ENCODE measurements at regions not wholly inside any gene's neighbourhood (a gene's known extent, or its start where the extent isn't known, plus 50 kb on each side); places are given as distances from the start of the nearest gene placed in this dataset.

DNA sequence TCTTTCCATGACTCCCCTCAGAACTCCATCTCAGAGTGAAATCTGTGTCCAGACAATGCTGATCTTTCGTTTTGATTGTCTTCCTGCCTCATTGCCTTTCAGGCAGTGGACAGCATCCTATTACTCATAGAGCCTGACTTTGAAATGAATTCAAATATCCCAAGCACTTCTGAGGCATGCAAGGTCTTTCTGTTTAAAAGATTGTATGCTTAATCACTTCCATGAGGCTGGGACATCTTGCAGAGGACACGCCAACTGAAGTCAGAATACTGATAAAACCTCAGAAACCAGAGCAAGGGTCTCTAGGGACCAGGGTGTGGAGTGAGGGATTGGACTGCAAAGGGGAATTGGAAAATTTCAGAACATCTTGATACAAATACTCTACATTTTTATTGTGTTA is 836.5 kb upstream of the ID2 start:
- Histone ChIP-seq H3K36me3 (ENCODE audit: control insufficient read depth, low read length) (no peaks in the 10 kb centered on the region), H3K9me3 (ENCODE audit: control insufficient read depth, insufficient read depth, low read length) (peaks cover 6% of the 10 kb centered on the region; the same call in 1 of the 2 replicates), H3K4me3 (ENCODE audit: low read length) (no peak overlapping the region), H3K4me1 (ENCODE audit: control insufficient read depth, low read length) (peaks cover 3% of the 10 kb centered on the region; the same call in 1 of the 2 replicates), H3K79me2 (ENCODE audit: control insufficient read depth, low read length) (no peaks in the 10 kb centered on the region), H3F3A (ENCODE audit: control insufficient read depth, insufficient read depth) (no peaks in the 10 kb centered on the region), H4K20me1 (ENCODE audit: control insufficient read depth, insufficient read depth, low read depth, low read length) (no peaks in the 10 kb centered on the region), H3K4me2 (ENCODE audit: low read length) (no peak overlapping the region), H3K27me3 (ENCODE audit: control insufficient read depth, low read length) (no peaks in the 10 kb centered on the region), H3K27ac (ENCODE audit: low read depth, low read length) (no peak overlapping the region), H3K9me2 (replicated peaks; ENCODE audit: control insufficient read depth, low read length) (no peaks in the 10 kb centered on the region)
- no peak for TF ChIP-seq EZH2phosphoT487 (IDR thresholded peaks at IDR 0.05; ENCODE audit: borderline replicate concordance, low read length)
- TF ChIP-seq, protein P1, sequence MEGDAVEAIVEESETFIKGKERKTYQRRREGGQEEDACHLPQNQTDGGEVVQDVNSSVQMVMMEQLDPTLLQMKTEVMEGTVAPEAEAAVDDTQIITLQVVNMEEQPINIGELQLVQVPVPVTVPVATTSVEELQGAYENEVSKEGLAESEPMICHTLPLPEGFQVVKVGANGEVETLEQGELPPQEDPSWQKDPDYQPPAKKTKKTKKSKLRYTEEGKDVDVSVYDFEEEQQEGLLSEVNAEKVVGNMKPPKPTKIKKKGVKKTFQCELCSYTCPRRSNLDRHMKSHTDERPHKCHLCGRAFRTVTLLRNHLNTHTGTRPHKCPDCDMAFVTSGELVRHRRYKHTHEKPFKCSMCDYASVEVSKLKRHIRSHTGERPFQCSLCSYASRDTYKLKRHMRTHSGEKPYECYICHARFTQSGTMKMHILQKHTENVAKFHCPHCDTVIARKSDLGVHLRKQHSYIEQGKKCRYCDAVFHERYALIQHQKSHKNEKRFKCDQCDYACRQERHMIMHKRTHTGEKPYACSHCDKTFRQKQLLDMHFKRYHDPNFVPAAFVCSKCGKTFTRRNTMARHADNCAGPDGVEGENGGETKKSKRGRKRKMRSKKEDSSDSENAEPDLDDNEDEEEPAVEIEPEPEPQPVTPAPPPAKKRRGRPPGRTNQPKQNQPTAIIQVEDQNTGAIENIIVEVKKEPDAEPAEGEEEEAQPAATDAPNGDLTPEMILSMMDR (IDR thresholded peaks at IDR 0.05; ENCODE audit: low read depth, low read length, poor library complexity, severe bottlenecking): no peak

DNA sequence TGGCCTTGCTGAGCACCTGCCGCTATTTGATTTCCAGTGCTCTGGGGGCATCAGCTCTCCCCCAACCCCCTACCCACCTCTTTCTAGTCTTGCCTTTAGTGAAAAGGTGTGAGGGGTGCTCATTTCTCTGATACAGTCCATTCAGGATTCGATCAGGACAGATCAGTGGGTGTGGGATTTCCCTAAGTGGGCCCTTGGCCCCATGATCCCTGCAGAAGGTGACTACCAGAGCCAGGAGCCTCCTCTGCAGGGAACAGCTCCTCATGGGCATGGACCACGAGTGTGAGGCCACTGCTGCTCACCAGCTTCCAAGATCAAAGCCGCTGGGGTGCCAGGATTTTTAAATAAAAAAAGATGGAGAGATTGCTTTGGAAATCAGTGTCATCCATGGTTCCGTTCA is 835.2 kb upstream of the ID2 start:
- Histone ChIP-seq H3K27me3 (ENCODE audit: control insufficient read depth, low read length) (no peaks in the 10 kb centered on the region), H3K36me3 (ENCODE audit: control insufficient read depth, low read length) (no peaks in the 10 kb centered on the region), H3K4me1 (ENCODE audit: control insufficient read depth, low read length) (peaks cover 3% of the 10 kb centered on the region; the same call in 1 of the 2 replicates), H3K9me3 (ENCODE audit: control insufficient read depth, insufficient read depth, low read length) (no peaks in the 10 kb centered on the region; the same call in 1 of the 2 replicates), H3K4me3 (ENCODE audit: low read length) (no peak overlapping the region), H4K20me1 (ENCODE audit: control insufficient read depth, insufficient read depth, low read depth, low read length) (no peaks in the 10 kb centered on the region), H3K9me2 (replicated peaks; ENCODE audit: control insufficient read depth, low read length) (no peaks in the 10 kb centered on the region), H3K79me2 (ENCODE audit: control insufficient read depth, low read length) (no peaks in the 10 kb centered on the region), H3K4me2 (ENCODE audit: low read length) (no peak overlapping the region), H3F3A (ENCODE audit: control insufficient read depth, insufficient read depth) (no peaks in the 10 kb centered on the region), H3K27ac (ENCODE audit: low read depth, low read length) (no peak overlapping the region)
- no peak for TF ChIP-seq EZH2phosphoT487 (IDR thresholded peaks at IDR 0.05; ENCODE audit: borderline replicate concordance, low read length)
- TF ChIP-seq, protein P1 (IDR thresholded peaks at IDR 0.05; ENCODE audit: low read depth, low read length, poor library complexity, severe bottlenecking): no peak

DNA sequence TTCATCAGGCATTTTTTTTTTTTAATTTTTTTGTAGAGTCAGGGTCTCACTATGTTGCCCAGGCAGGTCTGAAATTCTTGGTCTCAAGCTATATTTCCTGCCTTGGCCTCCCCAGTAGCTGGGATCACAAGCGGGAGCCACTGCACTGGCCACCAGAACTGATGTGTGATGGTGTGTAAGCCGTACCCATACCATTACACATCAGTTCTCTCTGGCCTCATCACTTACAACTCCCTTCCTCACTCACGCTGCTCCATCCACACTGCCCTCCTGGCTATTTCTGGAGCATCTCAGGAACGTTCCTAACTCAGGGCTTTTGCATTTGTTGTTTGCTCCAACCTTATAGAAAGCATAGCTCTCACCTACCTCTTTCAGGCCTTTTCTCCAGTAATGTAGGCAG is 834.5 kb upstream of the ID2 start:
- H3K36me3 ChIP-seq (ENCODE audit: control insufficient read depth, low read length): no peaks in the 10 kb centered on the region
- no peak overlapping the region for H3K4me2 ChIP-seq (ENCODE audit: low read length)
- no peak overlapping the region for H3K27ac ChIP-seq (ENCODE audit: low read depth, low read length)
- H4K20me1 ChIP-seq (ENCODE audit: control insufficient read depth, insufficient read depth, low read depth, low read length): no peaks in the 10 kb centered on the region
- H3K79me2 ChIP-seq (ENCODE audit: control insufficient read depth, low read length): no peaks in the 10 kb centered on the region
- H3K9me2 ChIP-seq (replicated peaks; ENCODE audit: control insufficient read depth, low read length): no peaks in the 10 kb centered on the region
- H3K4me3 ChIP-seq (ENCODE audit: low read length): no peak overlapping the region
- peaks cover 3% of the 10 kb centered on the region; the same call in 1 of the 2 replicates for H3K4me1 ChIP-seq (ENCODE audit: control insufficient read depth, low read length)
- H3K27me3 ChIP-seq (ENCODE audit: control insufficient read depth, low read length): no peaks in the 10 kb centered on the region
- H3F3A ChIP-seq (ENCODE audit: control insufficient read depth, insufficient read depth): no peaks in the 10 kb centered on the region
- TF ChIP-seq EZH2phosphoT487 (IDR thresholded peaks at IDR 0.05; ENCODE audit: borderline replicate concordance, low read length): no peak
- TF ChIP-seq, protein P1 (IDR thresholded peaks at IDR 0.05; ENCODE audit: low read depth, low read length, poor library complexity, severe bottlenecking): no peak
- no peaks in the 10 kb centered on the region; the same call in 1 of the 2 replicates for H3K9me3 ChIP-seq (ENCODE audit: control insufficient read depth, insufficient read depth, low read length)

Data from DOHH2 (cell line).